Activated CD8-positive, alpha-beta memory T cell treated with anti-CD3 and anti-CD28 coated beads, Interleukin-2, amount 10 ng/mL, durations not matched to agents 7 days and 5 days (primary cell): ENCODE measurements at regions not wholly inside any gene's neighbourhood (a gene's known extent, or its start where the extent isn't known, plus 50 kb on each side); places are given as distances from the start of the nearest gene placed in this dataset.
A peak's percentile ranks its signal among the peaks of the same experiment; 100 is the strongest.
"Not testable (repeated sequence)": the region's sequence is repeated elsewhere in the genome, so short reads cannot be mapped to it uniquely, and the experiment has no call there.

Source experiments
- ATAC-seq: fragments of 150-1000 bp; cut with Tn5 transposase; one replicate; pipeline ENCODE4 v1.10.0; 2021; ENCODE audit warnings: moderate library complexity
- CTCF ChIA-PET: fragments of 350-600 bp; sonication (Branson Sonifier 250); formaldehyde crosslinking; loops from one replicate; lab custom pipeline; 2021; ENCODE audit warnings: antibody characterized with exemption; lab: Charles Lee
- DNase-seq: peaks from one replicate; pipeline ENCODE4 v3.0.0-alpha.2; 2020
- H3K27ac Mint-ChIP-seq: one replicate; pipeline ENCODE4 v1.8.0; 2021; ENCODE audit warnings: mild to moderate bottlenecking, mixed read lengths
- H3K27me3 Mint-ChIP-seq: one replicate; pipeline ENCODE4 v1.8.0; 2021; ENCODE audit warnings: mixed read lengths
- H3K36me3 Mint-ChIP-seq: one replicate; pipeline ENCODE4 v1.8.0; 2021; ENCODE audit warnings: mild to moderate bottlenecking, mixed read lengths
- H3K4me1 Mint-ChIP-seq: one replicate; pipeline ENCODE4 v1.8.0; 2021; ENCODE audit warnings: mixed read lengths
- H3K4me3 Mint-ChIP-seq: one replicate; pipeline ENCODE4 v1.8.0; 2021; ENCODE audit warnings: mild to moderate bottlenecking, moderate library complexity, mixed read lengths
- H3K9me3 Mint-ChIP-seq: one replicate; pipeline ENCODE4 v1.8.0; 2022; ENCODE audit warnings: low read depth, mixed read lengths

DNA sequence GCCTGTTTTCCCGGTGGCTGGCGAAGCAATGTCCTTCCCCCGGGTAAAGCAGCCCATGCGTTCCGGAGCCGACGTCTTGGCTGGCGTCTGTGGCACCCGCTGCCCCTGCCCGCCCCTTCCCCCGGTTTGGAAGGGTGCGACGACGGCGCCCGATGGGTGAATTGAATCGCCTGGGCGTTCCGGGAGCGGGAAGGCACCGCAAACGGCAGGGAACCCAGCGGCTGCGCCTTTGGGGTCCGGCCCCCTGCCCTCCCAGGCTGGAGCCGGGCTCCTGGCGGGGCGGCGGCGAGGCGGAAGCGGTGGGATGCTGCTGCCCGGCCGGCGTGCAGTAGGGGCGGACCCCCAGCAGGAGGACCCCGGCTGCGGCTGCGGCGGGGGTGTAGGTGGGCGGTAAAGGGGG is 123.6 kb upstream of the RHOU start:
- H3K4me3 Mint-ChIP-seq, ATAC-seq, H3K27me3 Mint-ChIP-seq, DNase-seq, H3K36me3 Mint-ChIP-seq, CTCF ChIA-PET, H3K4me1 Mint-ChIP-seq, H3K9me3 Mint-ChIP-seq, H3K27ac Mint-ChIP-seq: not testable (repeated sequence)

DNA sequence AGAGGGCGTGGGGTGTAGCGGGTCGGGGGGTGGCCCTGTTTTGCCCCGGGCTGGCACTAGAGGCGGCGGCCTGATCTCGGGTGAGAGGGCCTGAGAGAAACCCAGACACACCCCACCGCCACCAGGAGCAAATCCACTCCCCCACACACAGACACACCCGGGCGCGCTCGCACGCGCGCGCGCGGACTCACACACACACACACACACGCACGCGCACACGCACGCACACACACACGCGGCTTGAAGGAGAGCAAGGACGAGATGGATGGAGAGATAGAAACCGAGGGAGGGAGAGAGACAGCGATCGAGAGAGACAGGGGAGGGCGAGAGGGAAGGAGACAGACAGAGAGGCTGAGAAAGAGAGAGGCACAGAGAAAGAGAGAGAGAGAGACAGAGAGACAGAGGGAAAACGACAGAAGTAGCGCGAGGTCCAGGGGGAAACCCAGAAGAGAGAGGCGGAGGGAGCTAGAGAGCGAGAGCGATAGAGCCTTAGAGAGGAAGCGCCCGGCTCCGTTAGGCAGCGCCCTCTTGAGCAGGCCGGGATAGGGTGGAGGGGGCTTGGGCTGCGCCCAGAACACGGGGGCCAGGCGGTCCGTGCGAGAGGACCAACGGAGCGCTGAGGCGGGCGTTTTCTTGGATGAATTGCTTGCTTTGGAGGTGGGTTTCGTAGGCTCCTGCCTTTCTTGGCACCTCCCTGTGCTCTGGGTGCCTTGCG is 113.1 kb upstream of the RHOU start:
- DNase-seq, result peak; percentile 47
- Mint-ChIP-seq H3K27ac (peak overlapping the region; percentile 5), H3K4me3 (peak overlapping the region; percentile 59)
- H3K27me3 Mint-ChIP-seq, H3K9me3 Mint-ChIP-seq, ATAC-seq, H3K4me1 Mint-ChIP-seq, H3K36me3 Mint-ChIP-seq, CTCF ChIA-PET: not testable (repeated sequence)

DNA sequence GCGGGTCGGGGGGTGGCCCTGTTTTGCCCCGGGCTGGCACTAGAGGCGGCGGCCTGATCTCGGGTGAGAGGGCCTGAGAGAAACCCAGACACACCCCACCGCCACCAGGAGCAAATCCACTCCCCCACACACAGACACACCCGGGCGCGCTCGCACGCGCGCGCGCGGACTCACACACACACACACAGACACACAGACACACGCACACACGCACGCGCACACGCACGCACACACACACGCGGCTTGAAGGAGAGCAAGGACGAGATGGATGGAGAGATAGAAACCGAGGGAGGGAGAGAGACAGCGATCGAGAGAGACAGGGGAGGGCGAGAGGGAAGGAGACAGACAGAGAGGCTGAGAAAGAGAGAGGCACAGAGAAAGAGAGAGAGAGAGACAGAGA is 108.8 kb upstream of the RHOU start:
- H3K27me3 Mint-ChIP-seq, ATAC-seq: not testable (repeated sequence)

DNA sequence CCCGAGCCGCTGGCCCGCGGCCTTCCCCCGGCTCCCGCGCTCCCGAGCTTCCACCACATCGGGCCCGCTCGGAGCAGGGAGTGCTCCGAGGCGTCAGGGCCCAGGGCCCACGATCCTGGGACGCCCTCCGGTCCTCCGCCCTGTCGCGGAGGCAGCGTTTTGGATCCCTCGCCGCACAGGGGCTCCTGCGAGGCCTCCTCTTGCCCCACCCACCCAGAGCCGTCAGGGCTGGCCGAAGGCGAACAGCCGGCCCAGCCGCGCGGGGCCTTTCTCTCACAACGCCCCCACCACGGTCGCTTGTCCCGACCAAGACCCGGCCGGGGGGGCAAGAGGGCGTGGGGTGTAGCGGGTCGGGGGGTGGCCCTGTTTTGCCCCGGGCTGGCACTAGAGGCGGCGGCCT is 102.4 kb upstream of the RHOU start:
- H3K27ac Mint-ChIP-seq, H3K27me3 Mint-ChIP-seq: not testable (repeated sequence)
- DNase-seq, result peak; percentile 70

More for the DNA sequence above, 108.8 kb upstream of the RHOU start:
- H3K27ac Mint-ChIP-seq, H3K36me3 Mint-ChIP-seq, CTCF ChIA-PET, H3K4me3 Mint-ChIP-seq, DNase-seq, H3K4me1 Mint-ChIP-seq, H3K9me3 Mint-ChIP-seq: not testable (repeated sequence)

DNA sequence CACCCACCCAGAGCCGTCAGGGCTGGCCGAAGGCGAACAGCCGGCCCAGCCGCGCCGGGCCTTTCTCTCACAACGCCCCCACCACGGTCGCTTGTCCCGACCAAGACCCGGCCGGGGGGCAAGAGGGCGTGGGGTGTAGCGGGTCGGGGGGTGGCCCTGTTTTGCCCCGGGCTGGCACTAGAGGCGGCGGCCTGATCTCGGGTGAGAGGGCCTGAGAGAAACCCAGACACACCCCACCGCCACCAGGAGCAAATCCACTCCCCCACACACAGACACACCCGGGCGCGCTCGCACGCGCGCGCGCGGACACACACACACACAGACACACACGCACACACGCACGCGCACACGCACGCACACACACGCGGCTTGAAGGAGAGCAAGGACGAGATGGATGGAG is 100.0 kb upstream of the RHOU start:
- H3K9me3 Mint-ChIP-seq, ATAC-seq, CTCF ChIA-PET, H3K4me3 Mint-ChIP-seq, H3K27me3 Mint-ChIP-seq, H3K27ac Mint-ChIP-seq, H3K36me3 Mint-ChIP-seq, H3K4me1 Mint-ChIP-seq: not testable (repeated sequence)
- DNase-seq, result peak; percentile 59

More for the DNA sequence above, 102.4 kb upstream of the RHOU start:
- ATAC-seq, CTCF ChIA-PET, H3K4me3 Mint-ChIP-seq, H3K4me1 Mint-ChIP-seq, H3K36me3 Mint-ChIP-seq, H3K9me3 Mint-ChIP-seq: not testable (repeated sequence)

DNA sequence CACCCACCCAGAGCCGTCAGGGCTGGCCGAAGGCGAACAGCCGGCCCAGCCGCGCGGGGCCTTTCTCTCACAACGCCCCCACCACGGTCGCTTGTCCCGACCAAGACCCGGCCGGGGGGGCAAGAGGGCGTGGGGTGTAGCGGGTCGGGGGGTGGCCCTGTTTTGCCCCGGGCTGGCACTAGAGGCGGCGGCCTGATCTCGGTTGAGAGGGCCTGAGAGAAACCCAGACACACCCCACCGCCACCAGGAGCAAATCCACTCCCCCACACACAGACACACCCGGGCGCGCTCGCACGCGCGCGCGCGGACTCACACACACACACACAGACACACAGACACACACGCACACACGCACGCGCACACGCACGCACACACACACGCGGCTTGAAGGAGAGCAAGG is 97.8 kb upstream of the RHOU start:
- ATAC-seq, H3K27me3 Mint-ChIP-seq, H3K27ac Mint-ChIP-seq, H3K9me3 Mint-ChIP-seq, H3K36me3 Mint-ChIP-seq, CTCF ChIA-PET, H3K4me1 Mint-ChIP-seq, H3K4me3 Mint-ChIP-seq: not testable (repeated sequence)
- DNase-seq, result peak; percentile 74

DNA sequence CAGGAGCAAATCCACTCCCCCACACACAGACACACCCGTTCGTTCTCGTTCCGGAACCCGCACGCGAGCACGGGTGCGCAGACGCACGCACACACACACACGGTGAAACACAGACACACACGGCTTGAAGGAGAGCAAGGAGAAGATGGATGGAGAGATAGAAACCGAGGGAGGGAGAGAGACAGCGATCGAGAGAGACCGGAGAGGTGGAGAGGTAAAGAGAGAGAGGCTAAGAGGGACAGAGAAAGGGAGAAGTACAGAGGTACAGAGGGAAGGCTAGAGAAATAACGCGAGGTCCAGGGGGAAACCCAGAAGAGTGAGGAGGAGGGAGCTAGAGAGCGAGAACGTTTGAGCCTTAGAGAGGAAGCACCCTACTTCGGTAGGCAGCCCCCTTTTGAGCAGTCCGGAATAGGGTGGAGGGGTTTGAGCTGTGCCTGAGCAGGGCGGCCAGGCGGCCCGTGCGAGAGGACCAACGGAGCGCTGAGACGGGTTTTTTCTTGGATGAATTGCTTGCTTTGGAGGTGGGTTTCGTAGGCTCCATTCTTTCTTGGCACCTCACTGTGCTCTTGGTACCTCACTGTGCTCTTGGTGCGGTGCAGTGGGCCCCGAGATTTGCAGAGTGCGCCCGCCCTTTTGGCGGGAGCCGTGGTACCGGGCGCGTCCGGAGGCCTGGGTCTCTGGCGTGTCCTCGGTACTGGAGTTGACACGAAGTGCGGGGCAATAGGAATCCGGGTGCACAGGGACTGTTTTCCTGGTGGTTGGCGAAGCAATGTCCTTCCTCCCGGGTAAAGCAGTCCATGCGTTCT is 88.4 kb upstream of the RHOU start:
- DNase-seq, result peak; percentile 71
- H3K4me3 Mint-ChIP-seq, result peak overlapping the region; percentile 81
- H3K27ac Mint-ChIP-seq, result peak overlapping the region; percentile 80
- H3K9me3 Mint-ChIP-seq, result no peaks in the 10 kb centered on the region
- CTCF ChIA-PET, result no interaction called here
- H3K27me3 Mint-ChIP-seq, result peaks cover 50% of the 10 kb centered on the region
- H3K4me1 Mint-ChIP-seq, result peaks cover 21% of the 10 kb centered on the region
- no peaks in the 10 kb centered on the region for H3K36me3 Mint-ChIP-seq
- peak; percentile 78 for ATAC-seq

DNA sequence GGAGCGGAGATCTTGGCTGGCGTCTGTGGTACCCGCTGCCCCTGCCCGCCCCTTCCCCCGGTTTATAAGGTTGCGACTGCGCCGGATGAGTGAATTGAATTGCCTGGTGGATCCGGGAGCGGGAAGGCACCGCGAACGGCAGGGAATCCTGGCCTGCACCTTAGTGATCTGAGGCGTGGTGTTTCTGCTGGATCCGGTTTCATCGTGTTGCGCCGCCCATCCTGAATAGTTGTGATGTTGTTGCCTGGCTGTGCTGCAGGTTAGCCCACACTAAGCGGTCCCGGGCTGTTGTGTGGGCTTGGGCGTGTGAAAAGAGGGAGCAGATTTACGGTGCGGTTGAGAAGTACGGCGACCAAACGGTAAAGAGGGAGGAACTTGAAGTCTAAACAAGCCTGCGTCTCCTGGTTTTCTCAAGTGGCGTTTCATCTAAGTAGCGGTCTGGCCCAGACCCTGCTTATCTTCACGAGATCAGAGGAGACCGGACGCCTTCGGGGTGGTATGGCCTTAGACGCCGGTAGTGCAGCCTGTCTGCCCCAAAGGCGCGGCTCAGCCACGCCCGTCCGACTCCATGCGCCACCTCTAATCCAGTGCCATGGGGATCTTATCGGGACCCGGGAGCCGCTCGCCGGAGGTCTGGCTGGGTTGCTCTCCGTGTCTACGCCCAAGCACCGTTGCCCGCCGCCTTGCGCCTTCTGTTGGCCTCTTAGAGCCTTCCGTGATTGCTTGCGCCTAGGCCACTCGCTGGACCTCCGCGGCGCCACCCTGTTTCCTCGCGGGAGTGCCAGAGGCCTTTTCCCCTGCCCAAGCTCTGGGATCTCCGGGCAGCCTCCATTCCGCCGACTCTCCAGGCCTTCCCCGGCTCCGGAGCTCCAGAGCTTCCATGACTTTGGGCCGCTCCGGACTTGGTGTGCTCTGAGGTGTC is 87.5 kb upstream of the RHOU start:
- Mint-ChIP-seq H3K36me3 (no peaks in the 10 kb centered on the region), H3K4me1 (peaks cover 25% of the 10 kb centered on the region), H3K27ac (peak overlapping the region; percentile 80), H3K4me3 (peak overlapping the region; percentile 81), H3K9me3 (no peaks in the 10 kb centered on the region), H3K27me3 (peaks cover 54% of the 10 kb centered on the region)
- ATAC-seq (peak; percentile 52), DNase-seq (peak; percentile 53)
- CTCF ChIA-PET, result no interaction called here

DNA sequence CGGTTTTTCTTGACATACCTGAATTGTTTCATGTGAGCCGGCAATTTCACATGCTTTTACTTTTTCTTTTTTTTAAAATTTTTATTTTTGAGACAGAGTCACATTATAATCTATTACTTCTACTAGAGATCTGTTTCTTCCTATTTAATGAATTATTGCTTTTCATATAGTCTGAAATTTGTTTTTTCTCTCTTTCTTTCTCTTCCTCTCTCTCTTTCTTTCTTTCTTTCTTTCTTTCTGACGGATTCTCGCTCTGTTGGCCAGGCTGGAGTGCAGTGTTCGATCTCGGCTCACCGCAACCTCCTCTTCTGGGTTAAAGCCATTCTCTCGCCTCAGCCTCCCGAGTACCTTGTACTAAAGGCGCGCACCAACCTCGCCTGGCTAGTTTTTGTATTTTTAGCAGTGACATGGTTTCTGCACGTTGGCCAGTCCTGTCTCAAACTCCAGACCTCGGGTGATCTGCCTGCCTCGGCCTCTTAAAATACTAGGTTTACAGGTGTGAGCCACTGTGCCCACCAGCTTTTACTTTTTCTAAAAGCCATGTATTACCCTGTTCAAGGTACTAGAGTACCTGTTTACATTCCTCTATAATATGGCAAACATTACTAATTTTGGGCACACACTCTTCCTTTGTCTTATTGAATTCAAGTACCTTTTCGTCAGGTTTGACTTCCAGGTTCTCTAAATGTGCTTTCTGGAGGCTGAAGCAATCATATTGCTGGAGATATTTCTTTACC is 86.5 kb upstream of the RHOU start:
- DNase-seq (no peak), ATAC-seq (no peak)
- H3K27ac Mint-ChIP-seq, result no peak overlapping the region
- H3K4me1 Mint-ChIP-seq, result peaks cover 25% of the 10 kb centered on the region
- CTCF ChIA-PET, result no interaction called here
- no peaks in the 10 kb centered on the region for H3K9me3 Mint-ChIP-seq
- peaks cover 57% of the 10 kb centered on the region for H3K27me3 Mint-ChIP-seq
- H3K36me3 Mint-ChIP-seq, result no peaks in the 10 kb centered on the region
- peak overlapping the region; percentile 81 for H3K4me3 Mint-ChIP-seq

DNA sequence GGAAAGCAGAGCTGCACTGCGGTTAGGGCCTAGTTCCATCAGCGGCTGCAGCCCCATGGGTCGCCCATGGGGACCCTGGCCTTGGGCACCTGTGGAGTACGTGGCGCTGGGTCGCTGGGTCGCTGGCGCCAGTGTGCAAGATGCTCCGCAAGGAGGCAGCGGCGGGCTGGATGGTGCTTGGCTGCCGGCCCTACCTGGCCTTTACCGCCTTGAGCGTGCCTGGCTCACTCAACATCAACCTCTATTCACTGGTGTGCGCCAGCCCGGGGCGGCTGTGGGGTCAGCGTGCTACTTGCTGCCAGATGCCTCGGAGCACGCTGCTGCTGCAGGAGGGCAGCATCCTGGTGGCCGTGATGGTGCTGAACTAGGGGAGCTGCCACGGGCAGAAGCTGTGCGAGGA is 85.1 kb upstream of the RHOU start:
- peaks cover 66% of the 10 kb centered on the region for H3K27me3 Mint-ChIP-seq
- DNase-seq, result no peak
- H3K36me3 Mint-ChIP-seq, result no peaks in the 10 kb centered on the region
- CTCF ChIA-PET, result interaction anchor here (1.7 kb wide), 1 partner anchor 14 kb away, joined by 6 read pairs; no protein-coding TSS in a partner anchor
- no peak overlapping the region for H3K4me3 Mint-ChIP-seq
- ATAC-seq, result no peak
- H3K27ac Mint-ChIP-seq, result no peak overlapping the region
- peaks cover 25% of the 10 kb centered on the region for H3K4me1 Mint-ChIP-seq
- H3K9me3 Mint-ChIP-seq, result no peaks in the 10 kb centered on the region

DNA sequence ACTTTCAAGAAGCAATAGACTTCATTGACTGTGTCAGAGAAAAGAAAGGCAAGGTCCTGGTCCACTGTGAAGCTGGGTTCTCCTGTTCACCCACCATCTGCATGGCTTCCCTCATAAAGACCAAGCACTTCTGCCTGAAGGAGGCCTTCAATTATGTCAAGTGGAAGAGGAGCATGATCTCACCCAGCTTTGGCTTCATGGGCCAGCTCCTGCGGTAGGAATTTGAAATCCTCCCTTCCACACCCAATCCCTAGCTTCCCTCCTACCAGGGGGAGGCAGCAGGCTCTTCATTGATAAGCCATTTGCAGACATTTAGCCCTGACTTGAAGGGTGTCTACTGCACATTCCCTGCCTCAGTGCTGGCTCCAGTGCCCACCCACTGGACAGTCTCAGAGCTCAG is 84.3 kb upstream of the RHOU start:
- Mint-ChIP-seq H3K27ac (no peak overlapping the region), H3K4me3 (no peak overlapping the region), H3K9me3 (no peaks in the 10 kb centered on the region), H3K27me3 (peaks cover 71% of the 10 kb centered on the region), H3K36me3 (no peaks in the 10 kb centered on the region), H3K4me1 (peaks cover 25% of the 10 kb centered on the region)
- CTCF ChIA-PET, result interaction anchor here (1.7 kb wide), 1 partner anchor 13 kb away, joined by 6 read pairs; no protein-coding TSS in a partner anchor
- ATAC-seq (no peak), DNase-seq (no peak)

DNA sequence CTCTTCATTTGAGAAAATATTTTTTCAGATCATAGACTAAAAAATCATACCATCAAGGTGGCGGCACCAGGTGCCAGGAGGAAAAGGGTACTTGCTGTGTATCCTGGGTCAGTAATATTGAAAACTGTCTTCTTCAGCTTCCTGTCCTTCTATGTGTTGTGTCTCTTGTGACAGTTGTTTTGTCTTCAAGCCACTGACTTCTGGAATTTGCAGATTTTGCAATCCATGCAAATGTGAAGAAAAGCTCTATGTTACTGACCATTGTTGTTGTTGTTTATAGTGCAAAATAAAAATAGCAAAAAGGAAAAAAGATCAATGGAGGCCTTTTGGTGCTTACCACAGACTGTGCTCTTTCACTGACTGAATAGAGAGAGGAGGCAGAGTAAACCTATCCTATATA is 83.2 kb upstream of the RHOU start:
- H3K27me3 Mint-ChIP-seq, result peaks cover 74% of the 10 kb centered on the region
- peaks cover 20% of the 10 kb centered on the region for H3K4me1 Mint-ChIP-seq
- ATAC-seq (no peak), DNase-seq (no peak)
- CTCF ChIA-PET, result no interaction called here
- no peaks in the 10 kb centered on the region for H3K36me3 Mint-ChIP-seq
- no peak overlapping the region for H3K27ac Mint-ChIP-seq
- no peak overlapping the region for H3K4me3 Mint-ChIP-seq
- H3K9me3 Mint-ChIP-seq, result no peaks in the 10 kb centered on the region

DNA sequence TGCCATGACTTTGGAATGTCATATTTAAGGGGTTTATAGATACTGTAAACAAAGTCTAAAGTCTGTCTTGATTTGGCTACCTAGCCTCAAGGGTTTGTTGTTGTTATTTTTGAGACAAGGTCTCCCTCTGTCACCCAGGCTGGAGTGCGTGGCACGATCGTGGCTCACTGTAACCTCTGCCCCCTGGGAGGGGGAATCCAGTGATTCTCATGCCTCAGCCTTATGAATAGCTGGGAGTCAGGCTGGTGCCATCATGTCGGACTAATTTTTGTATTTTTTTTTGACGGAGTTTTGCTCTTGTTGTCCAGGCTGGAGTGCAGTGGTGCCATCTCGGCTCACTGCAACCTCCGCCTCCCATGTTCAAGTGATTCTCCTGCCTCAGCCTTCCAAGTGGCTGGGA is 82.2 kb upstream of the RHOU start:
- CTCF ChIA-PET, result interaction anchor here (1.9 kb wide), 1 partner anchor 11 kb away, joined by 7 read pairs; no protein-coding TSS in a partner anchor
- Mint-ChIP-seq H3K4me1 (peaks cover 14% of the 10 kb centered on the region), H3K27me3 (peaks cover 65% of the 10 kb centered on the region)
- not testable (repeated sequence) for H3K27ac Mint-ChIP-seq, DNase-seq, H3K36me3 Mint-ChIP-seq, H3K4me3 Mint-ChIP-seq, ATAC-seq, H3K9me3 Mint-ChIP-seq
